Epithelial cell of prostate (primary cell): ENCODE measurements at regions not wholly inside any gene's neighbourhood (a gene's known extent, or its start where the extent isn't known, plus 50 kb on each side); places are given as distances from the start of the nearest gene placed in this dataset.

Experiments
- DNase-seq: peaks from one replicate; pipeline ENCODE4 v3.0.0-alpha.2; 2011; ENCODE audit warnings: low read depth, low spot score
- H3K27ac ChIP-seq: fragments of 450-650 bp; 2 replicates; pipeline ENCODE4 v1.5.1; 2017; ENCODE audit warnings: mild to moderate bottlenecking

- no peak for DNase-seq
- H3K27ac ChIP-seq = no peak overlapping the region
Observed at GRCh38 chr3:157754451-157754850, 251.2 kb upstream of the VEPH1 start.

GRCh38 chr3:157753787-157754136 is 250.5 kb upstream of the VEPH1 start:
- DNase-seq = no peak
- H3K27ac ChIP-seq = no peak overlapping the region

- no peak for DNase-seq
- H3K27ac ChIP-seq = no peak overlapping the region
Observed at GRCh38 chr3:157752956-157753786, 250.0 kb upstream of the VEPH1 start.

GRCh38 chr3:157752554-157752953 is 249.3 kb upstream of the VEPH1 start:
- DNase-seq = no peak
- H3K27ac ChIP-seq = no peak overlapping the region

GRCh38 chr3:157751386-157751785 is 248.2 kb upstream of the VEPH1 start:
- no peak for DNase-seq

GRCh38 chr3:157746391-157746790 is 243.2 kb upstream of the VEPH1 start:
- H3K27ac ChIP-seq = no peak overlapping the region
- no peak for DNase-seq

More at GRCh38 chr3:157751386-157751785, 248.2 kb upstream of the VEPH1 start:
- H3K27ac ChIP-seq = no peak overlapping the region

GRCh38 chr3:157741607-157742006 is 238.4 kb upstream of the VEPH1 start:
- DNase-seq = no peak
- H3K27ac ChIP-seq = no peak overlapping the region

- DNase-seq = no peak
- H3K27ac ChIP-seq = no peak overlapping the region
Observed at GRCh38 chr3:157738441-157738840, 235.2 kb upstream of the VEPH1 start.

- DNase-seq = no peak
- no peak overlapping the region for H3K27ac ChIP-seq
Observed at GRCh38 chr3:157718800-157719199, 215.6 kb upstream of the VEPH1 start.

GRCh38 chr3:157713101-157713500 is 209.9 kb upstream of the VEPH1 start:
- DNase-seq = no peak
- H3K27ac ChIP-seq = no peak overlapping the region

GRCh38 chr3:157705258-157705657 is 202.0 kb upstream of the VEPH1 start:
- no peak for DNase-seq
- H3K27ac ChIP-seq = no peak overlapping the region

- H3K27ac ChIP-seq = no peak overlapping the region
- no peak for DNase-seq
Observed at GRCh38 chr3:157700405-157700804, 197.2 kb upstream of the VEPH1 start.

- no peak for DNase-seq
- no peak overlapping the region for H3K27ac ChIP-seq
Observed at GRCh38 chr3:157695586-157695985, 192.4 kb upstream of the VEPH1 start.

GRCh38 chr3:157695103-157695502 is 191.9 kb upstream of the VEPH1 start:
- no peak for DNase-seq
- H3K27ac ChIP-seq = no peak overlapping the region

GRCh38 chr3:157693762-157694161 is 190.5 kb upstream of the VEPH1 start:
- no peak for DNase-seq
- H3K27ac ChIP-seq = no peak overlapping the region

GRCh38 chr3:157692468-157692867 is 189.3 kb upstream of the VEPH1 start:
- no peak for DNase-seq
- H3K27ac ChIP-seq = no peak overlapping the region

- no peak for DNase-seq
- no peak overlapping the region for H3K27ac ChIP-seq
Observed at GRCh38 chr3:157683668-157684067, 180.5 kb upstream of the VEPH1 start.

GRCh38 chr3:157672061-157672460 is 168.8 kb upstream of the VEPH1 start:
- no peak overlapping the region for H3K27ac ChIP-seq
- no peak for DNase-seq

- H3K27ac ChIP-seq = no peak overlapping the region
- no peak for DNase-seq
Observed at GRCh38 chr3:157671656-157672055, 168.4 kb upstream of the VEPH1 start.

GRCh38 chr3:157669416-157669815 is 166.2 kb upstream of the VEPH1 start:
- DNase-seq = no peak
- no peak overlapping the region for H3K27ac ChIP-seq

- no peak for DNase-seq
- H3K27ac ChIP-seq = no peak overlapping the region
Observed at GRCh38 chr3:157667493-157667892, 164.3 kb upstream of the VEPH1 start.

- no peak for DNase-seq
- H3K27ac ChIP-seq = no peak overlapping the region
Observed at GRCh38 chr3:157662171-157662570, 159.0 kb upstream of the VEPH1 start.
